Upper lobe of left lung (tissue), 6 donors: ENCODE measurements at regions not wholly inside any gene's neighbourhood (a gene's known extent, or its start where the extent isn't known, plus 50 kb on each side); places are given as distances from the start of the nearest gene placed in this dataset.
"Not testable (repeated sequence)": the region's sequence is repeated elsewhere in the genome, so short reads cannot be mapped to it uniquely, and the experiment has no call there.

ENCODE experiments used
- ATAC-seq, 2 donors: fragments of 200-7000 bp; cut with Tn5 transposase; one replicate each; pipeline ENCODE4 v1.9.1; 2022; ENCODE audit warnings: mild to moderate bottlenecking in 2 of 2, moderate library complexity in 2 of 2; ENCODE audit not compliant: low FRiP score in 2 of 2
- DNase-seq, 2 donors: peaks; one replicate each; pipeline ENCODE4 v3.0.0-alpha.2; 2019 to 2020
- H3K27ac ChIP-seq, 4 donors: fragments of 200-600 bp; sonication (generic); one replicate each; pipeline ENCODE4 v1.5.1; 2016 to 2019
- H3K27me3 ChIP-seq, 4 donors: fragments of 200-600 bp; sonication (generic); one replicate each; pipeline ENCODE4 v1.5.1; 2017 to 2019
- H3K36me3 ChIP-seq, 4 donors: fragments of 200-600 bp; sonication (generic); one replicate each; pipeline ENCODE4 v1.5.1; 2016 to 2019
- H3K4me1 ChIP-seq, 4 donors: fragments of 200-600 bp; sonication (generic); one replicate each; pipeline ENCODE4 v1.5.1; 2018 to 2019
- H3K4me3 ChIP-seq, 4 donors: fragments of 200-600 bp; sonication (generic); one replicate each; pipeline ENCODE4 v1.5.1; 2017 to 2019; ENCODE audit warnings: mild to moderate bottlenecking in 2 of 4, moderate library complexity in 1 of 4
- H3K9me3 ChIP-seq, 4 donors: fragments of 200-600 bp; sonication (generic); one replicate each; pipeline ENCODE4 v1.5.1; 2018 to 2019
- EP300 ChIP-seq, 4 donors: sonication (generic); formaldehyde crosslinking; IDR thresholded peaks; one replicate each; pipeline ENCODE4 v1.5.1; 2017; ENCODE audit warnings: antibody characterized with exemption in 4 of 4, control low read depth in 2 of 4
- POLR2A ChIP-seq, 4 donors: fragments of 450-650 bp; IDR thresholded peaks; one replicate each; pipeline ENCODE4 v1.5.1; 2016 to 2017; ENCODE audit warnings: antibody characterized with exemption in 4 of 4, mild to moderate bottlenecking in 2 of 4
- POLR2AphosphoS5 ChIP-seq, 2 donors: sonication (generic); formaldehyde crosslinking; IDR thresholded peaks; one replicate each; pipeline ENCODE4 v1.5.1; 2017; ENCODE audit warnings: antibody characterized with exemption in 2 of 2
- WGBS, 2 donors: methylation state at CpG; one replicate each; pipeline ENCODE4 v1.1.5; 2017 to 2018; 5-methylcytosine and 5-hydroxymethylcytosine counted together
- TF ChIP-seq, protein P1 (sequence below), 6 experiments: fragments of 450-650 bp in 4 of 6; fragments of 200-600 bp in 2 of 6; sonication (generic) in 2 of 6; IDR thresholded peaks; one replicate each; pipeline ENCODE4 v1.5.1; 2016 to 2019; ENCODE audit warnings: antibody characterized with exemption in 6 of 6
- donor health status: DM: no; HTN: no; CAD: no; lungs with moderate emphysema.
- donor health status: DM: no; HTN: yes; CAD: no; lungs with severe emphysema.

DNA sequence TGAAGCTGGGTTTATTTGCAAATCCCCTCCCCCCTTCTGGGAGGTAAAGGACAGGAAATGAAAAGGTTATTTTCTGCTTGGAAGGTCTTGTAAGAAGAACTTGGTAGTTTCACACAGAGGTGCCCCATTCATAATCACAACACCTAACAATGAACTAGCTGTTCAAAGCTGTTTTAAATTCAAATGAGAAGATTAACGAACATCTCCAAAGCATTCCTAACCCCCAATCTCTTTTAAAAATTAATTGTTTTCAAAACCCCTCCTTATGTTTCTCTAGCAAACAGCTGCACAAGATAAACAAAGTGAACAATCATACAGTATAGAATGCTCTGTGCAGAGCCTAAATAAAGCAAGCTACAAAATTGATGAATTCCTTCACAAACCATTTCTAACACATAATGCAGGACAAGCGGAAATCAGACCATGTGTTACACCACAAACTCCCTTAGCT lies 271.4 kb downstream of the SATB2 start:
- DNase-seq: no peak

DNA sequence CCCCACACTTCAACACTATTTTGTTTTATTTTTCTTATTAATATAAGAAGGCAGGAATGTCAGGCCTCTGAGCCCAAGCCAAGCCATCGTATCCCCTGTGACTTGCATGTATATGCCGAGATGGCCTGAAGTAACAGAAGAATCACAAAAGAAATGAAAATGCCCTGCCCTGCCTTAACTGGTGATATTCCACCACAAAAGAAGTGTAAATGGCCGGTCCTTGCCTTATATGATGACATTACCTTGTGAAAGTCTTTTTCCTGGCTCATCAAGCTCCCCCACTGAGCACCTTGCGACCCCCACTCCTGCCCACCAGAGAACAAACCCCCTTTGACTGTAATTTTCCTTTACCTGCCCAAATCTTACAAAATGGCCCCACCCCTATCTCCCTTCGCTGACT lies 272.6 kb downstream of the SATB2 start:
- H3K36me3 ChIP-seq, ATAC-seq, H3K9me3 ChIP-seq, H3K4me3 ChIP-seq, H3K27ac ChIP-seq, DNase-seq, H3K27me3 ChIP-seq, H3K4me1 ChIP-seq: not testable (repeated sequence)
- WGBS, 2 donors: 72 to 74% methylated on average over 5 of the region's 5 CpGs

More for the DNA sequence above, 271.4 kb downstream of the SATB2 start:
- Histone ChIP-seq H3K27ac (no peak overlapping the region), H3K27me3 (no peaks in the 10 kb centered on the region), H3K36me3 (no peaks in the 10 kb centered on the region), H3K4me1 (no peaks in the 10 kb centered on the region), H3K4me3 (no peak overlapping the region), H3K9me3 (no peaks in the 10 kb centered on the region)
- TF ChIP-seq POLR2AphosphoS5 (IDR thresholded peaks at IDR 0.05) (no peak), EP300 (IDR thresholded peaks at IDR 0.05) (no peak), POLR2A (IDR thresholded peaks at IDR 0.05) (no peak)
- TF ChIP-seq, protein P1, sequence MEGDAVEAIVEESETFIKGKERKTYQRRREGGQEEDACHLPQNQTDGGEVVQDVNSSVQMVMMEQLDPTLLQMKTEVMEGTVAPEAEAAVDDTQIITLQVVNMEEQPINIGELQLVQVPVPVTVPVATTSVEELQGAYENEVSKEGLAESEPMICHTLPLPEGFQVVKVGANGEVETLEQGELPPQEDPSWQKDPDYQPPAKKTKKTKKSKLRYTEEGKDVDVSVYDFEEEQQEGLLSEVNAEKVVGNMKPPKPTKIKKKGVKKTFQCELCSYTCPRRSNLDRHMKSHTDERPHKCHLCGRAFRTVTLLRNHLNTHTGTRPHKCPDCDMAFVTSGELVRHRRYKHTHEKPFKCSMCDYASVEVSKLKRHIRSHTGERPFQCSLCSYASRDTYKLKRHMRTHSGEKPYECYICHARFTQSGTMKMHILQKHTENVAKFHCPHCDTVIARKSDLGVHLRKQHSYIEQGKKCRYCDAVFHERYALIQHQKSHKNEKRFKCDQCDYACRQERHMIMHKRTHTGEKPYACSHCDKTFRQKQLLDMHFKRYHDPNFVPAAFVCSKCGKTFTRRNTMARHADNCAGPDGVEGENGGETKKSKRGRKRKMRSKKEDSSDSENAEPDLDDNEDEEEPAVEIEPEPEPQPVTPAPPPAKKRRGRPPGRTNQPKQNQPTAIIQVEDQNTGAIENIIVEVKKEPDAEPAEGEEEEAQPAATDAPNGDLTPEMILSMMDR (IDR thresholded peaks at IDR 0.05): no peak
- no peak for ATAC-seq
- WGBS, 2 donors: 52 to 55% methylated on average over 2 of the region's 2 CpGs

DNA sequence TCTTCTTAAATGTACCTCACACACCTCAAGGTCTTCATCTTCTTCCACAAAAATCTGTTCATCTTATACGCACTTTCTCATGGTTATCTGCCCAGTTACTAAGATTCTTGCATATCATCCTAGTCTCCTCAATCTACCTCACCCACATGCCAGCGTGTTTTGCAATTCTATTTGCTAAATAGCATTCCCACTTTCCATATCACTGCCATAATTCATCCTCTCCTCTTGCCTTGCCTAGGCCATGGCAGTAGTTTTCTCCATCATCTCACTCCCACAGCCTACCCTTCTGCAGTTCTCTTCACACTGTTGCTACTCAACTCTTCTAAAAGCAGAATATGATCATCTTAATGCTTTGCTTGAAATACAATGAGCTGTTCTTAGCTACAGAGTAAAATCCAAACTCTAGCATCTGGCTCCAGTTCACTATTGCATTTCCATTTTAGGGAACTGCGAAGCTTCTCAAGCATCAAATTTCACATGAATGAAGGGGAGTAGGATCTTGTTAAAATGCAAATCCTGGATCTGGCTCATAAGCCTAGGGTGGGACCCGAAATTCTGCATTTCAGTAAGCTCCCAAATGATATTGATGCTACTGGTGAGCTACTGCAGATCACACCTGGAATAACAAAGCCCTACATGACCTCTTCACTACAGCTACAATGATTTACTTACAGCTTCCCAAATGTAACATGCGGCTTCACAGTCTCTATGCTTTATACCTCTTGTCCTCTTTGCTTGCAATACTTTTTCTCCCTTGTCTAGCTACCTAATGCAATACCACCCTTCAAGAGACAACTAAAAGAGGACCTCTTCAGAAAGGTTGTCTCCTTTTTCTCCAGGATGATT lies 293.9 kb downstream of the SATB2 start:
- H3K4me1 ChIP-seq: no peaks in the 10 kb centered on the region
- ATAC-seq (no peak), DNase-seq (no peak)
- 70% methylated on average over 5 of the region's 5 CpGs for WGBS, 2 donors
- H3K9me3 ChIP-seq: no peaks in the 10 kb centered on the region
- no peak overlapping the region for H3K4me3 ChIP-seq
- no peaks in the 10 kb centered on the region for H3K36me3 ChIP-seq
- TF ChIP-seq, protein P1 (IDR thresholded peaks at IDR 0.05): no peak
- TF ChIP-seq POLR2AphosphoS5 (IDR thresholded peaks at IDR 0.05) (no peak), EP300 (IDR thresholded peaks at IDR 0.05) (no peak), POLR2A (IDR thresholded peaks at IDR 0.05) (no peak)
- no peaks in the 10 kb centered on the region for H3K27me3 ChIP-seq
- no peak overlapping the region for H3K27ac ChIP-seq

DNA sequence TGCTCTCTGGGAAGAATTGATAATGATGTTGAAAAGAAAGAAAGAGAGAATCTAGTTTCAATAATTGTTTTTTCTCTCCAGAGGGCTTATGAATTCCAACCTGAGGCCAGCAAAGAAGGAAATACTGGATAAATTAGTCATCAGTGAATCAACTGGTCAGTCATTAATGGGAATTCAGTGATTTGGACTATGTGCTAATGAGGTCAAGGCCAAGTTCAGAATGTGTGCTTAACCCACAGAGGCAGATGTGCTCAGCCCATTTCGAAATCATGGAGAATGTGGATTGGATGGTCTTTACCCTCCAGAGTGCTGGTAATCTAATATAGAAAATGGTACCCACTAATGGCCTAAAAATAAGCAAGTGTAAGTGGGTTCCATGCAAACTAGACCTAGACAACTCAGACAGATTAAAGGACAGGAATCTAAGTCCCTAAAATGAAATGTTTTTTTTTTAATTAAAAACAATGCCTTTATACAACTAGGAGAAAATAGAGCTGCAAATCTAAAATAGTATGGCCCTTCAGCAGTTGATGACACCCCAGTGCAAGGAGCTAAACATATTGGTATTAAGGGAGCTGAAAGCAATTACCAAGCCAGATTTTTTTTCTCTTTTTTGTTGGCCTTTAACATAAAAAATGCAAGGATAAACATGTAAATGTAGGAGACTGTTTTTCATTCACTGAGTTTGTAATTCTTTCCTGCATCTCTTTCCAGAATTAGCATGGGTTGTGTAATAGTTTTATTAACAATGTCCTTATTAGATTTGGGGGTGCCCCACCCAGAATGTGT lies 296.9 kb downstream of the SATB2 start:
- Histone ChIP-seq H3K4me1 (no peaks in the 10 kb centered on the region), H3K4me3 (no peak overlapping the region), H3K27me3 (no peaks in the 10 kb centered on the region), H3K27ac (no peak overlapping the region), H3K9me3 (peaks cover 0 to 5% (median 0%) of the 10 kb centered on the region in 4 donors), H3K36me3 (no peaks in the 10 kb centered on the region)
- 71 to 74% methylated on average over 1 of the region's 1 CpG for WGBS, 2 donors
- DNase-seq: no peak
- ATAC-seq: no peak
- TF ChIP-seq EP300 (IDR thresholded peaks at IDR 0.05): no peak
- TF ChIP-seq, protein P1 (IDR thresholded peaks at IDR 0.05): no peak
- no peak for TF ChIP-seq POLR2AphosphoS5 (IDR thresholded peaks at IDR 0.05)
- no peak for TF ChIP-seq POLR2A (IDR thresholded peaks at IDR 0.05)

DNA sequence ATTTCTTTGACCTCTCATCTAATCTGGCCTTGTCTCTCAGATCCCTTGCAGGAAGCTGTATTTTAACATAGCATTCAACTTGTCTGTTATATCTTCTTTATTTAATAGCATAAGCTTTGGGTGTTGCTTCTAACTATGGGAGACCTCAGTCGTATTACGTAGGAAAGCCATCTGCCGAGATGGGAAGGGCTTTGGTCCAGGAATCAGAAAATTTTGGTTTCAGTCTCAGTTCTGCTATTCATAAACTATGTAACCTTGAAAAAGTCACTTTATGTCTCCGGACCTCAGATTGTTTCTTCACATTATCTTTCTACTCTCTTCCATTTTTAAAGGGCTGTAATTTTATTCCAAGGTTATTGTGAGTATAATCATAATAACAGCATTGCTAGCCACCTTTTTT lies 297.7 kb downstream of the SATB2 start:
- Histone ChIP-seq H3K27me3 (no peaks in the 10 kb centered on the region), H3K4me1 (no peaks in the 10 kb centered on the region), H3K9me3 (peaks cover 0 to 5% (median under 1%) of the 10 kb centered on the region in 4 donors), H3K27ac (no peak overlapping the region), H3K36me3 (no peaks in the 10 kb centered on the region), H3K4me3 (no peak overlapping the region)
- WGBS, 2 donors: 84 to 86% methylated on average over 4 of the region's 4 CpGs
- TF ChIP-seq, protein P1 (IDR thresholded peaks at IDR 0.05): no peak
- no peak for TF ChIP-seq EP300 (IDR thresholded peaks at IDR 0.05)
- no peak for TF ChIP-seq POLR2AphosphoS5 (IDR thresholded peaks at IDR 0.05)
- no peak for TF ChIP-seq POLR2A (IDR thresholded peaks at IDR 0.05)
- DNase-seq: no peak
- no peak for ATAC-seq
